Mammary epithelial cell (primary cell): ENCODE measurements at regions not wholly inside any gene's neighbourhood (a gene's known extent, or its start where the extent isn't known, plus 50 kb on each side); places are given as distances from the start of the nearest gene placed in this dataset.

Source experiments
- EZH2 ChIP-seq: IDR thresholded peaks from 2 replicates; pipeline ENCODE4 v1.6.1; 2012; ENCODE audit warnings: low read length, inconsistent platforms, borderline replicate concordance
- TF ChIP-seq, protein P1 (sequence below), 2 donors: IDR thresholded peaks in 1 of 2; conservative IDR thresholded peaks in 1 of 2; 2 replicates each; pipeline ENCODE4 v1.5.1; 2011 to 2012; ENCODE audit warnings: inconsistent platforms in 2 of 2, low read length in 2 of 2, mild to moderate bottlenecking in 2 of 2, control low read depth in 1 of 2, low read depth in 1 of 2; ENCODE audit not compliant: insufficient read depth in 1 of 2; ENCODE audit errors: extremely low read depth in 1 of 2

DNA sequence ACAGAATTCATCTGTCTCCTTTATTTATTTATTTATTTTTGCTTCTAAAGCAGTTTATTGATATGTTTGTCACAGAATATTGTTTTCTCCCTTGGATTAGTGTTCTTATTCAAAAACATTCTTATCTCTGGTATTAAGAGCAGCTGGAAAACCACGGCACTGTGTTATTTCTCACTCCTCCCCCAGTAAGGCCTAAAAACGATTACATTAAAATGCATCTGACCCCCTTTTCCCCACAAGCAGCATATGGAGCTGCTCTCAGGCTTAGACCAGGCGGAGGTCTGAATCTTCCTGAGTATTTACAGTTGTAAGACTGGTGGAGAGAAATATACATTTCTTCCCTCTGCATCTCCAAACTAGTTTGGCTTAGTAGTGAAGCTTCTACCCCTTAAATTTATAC is 86.8 kb downstream of the HLX start:
- TF ChIP-seq, protein P1, sequence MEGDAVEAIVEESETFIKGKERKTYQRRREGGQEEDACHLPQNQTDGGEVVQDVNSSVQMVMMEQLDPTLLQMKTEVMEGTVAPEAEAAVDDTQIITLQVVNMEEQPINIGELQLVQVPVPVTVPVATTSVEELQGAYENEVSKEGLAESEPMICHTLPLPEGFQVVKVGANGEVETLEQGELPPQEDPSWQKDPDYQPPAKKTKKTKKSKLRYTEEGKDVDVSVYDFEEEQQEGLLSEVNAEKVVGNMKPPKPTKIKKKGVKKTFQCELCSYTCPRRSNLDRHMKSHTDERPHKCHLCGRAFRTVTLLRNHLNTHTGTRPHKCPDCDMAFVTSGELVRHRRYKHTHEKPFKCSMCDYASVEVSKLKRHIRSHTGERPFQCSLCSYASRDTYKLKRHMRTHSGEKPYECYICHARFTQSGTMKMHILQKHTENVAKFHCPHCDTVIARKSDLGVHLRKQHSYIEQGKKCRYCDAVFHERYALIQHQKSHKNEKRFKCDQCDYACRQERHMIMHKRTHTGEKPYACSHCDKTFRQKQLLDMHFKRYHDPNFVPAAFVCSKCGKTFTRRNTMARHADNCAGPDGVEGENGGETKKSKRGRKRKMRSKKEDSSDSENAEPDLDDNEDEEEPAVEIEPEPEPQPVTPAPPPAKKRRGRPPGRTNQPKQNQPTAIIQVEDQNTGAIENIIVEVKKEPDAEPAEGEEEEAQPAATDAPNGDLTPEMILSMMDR (conservative IDR thresholded peaks at IDR 0.05 in 1 of 2, IDR thresholded peaks at IDR 0.05 in 1 of 2; ENCODE audit: extremely low read depth in 1 of 2, insufficient read depth in 1 of 2, low read depth in 1 of 2, low read length in 2 of 2), result no peak
- TF ChIP-seq EZH2, result no peak
